ENCODE measurements at regions not wholly inside any gene's neighbourhood (a gene's known extent, or its start where the extent isn't known, plus 50 kb on each side); places are given as distances from the start of the nearest gene placed in this dataset.
"Not testable (repeated sequence)": the region's sequence is repeated elsewhere in the genome, so short reads cannot be mapped to it uniquely, and the experiment has no call there.

GRCh38 chr15:22358932-22359331 is 99.8 kb upstream of the GOLGA6L22 start:
- H3K4me3 ChIP-seq (ENCODE audit: low read length); H3K36me3 ChIP-seq (ENCODE audit: low read depth, low read length); DNase-seq; H3K4me1 ChIP-seq (ENCODE audit: insufficient read depth, low read length); H3F3A ChIP-seq (ENCODE audit: low read length, unreplicated experiment); POLR2A ChIA-PET (ENCODE audit: unreplicated experiment); H3K4me2 ChIP-seq (ENCODE audit: low read length); H2AFZ ChIP-seq (ENCODE audit: low read length); H3K27me3 ChIP-seq (ENCODE audit: low read length); H4K20me1 ChIP-seq (ENCODE audit: low read length); CTCF ChIA-PET; BruUV-seq (replicated peaks); H3K9me2 ChIP-seq (replicated peaks; ENCODE audit: low read length); ATAC-seq; H3K79me2 ChIP-seq (ENCODE audit: low read length); H3K27ac ChIP-seq (ENCODE audit: low read length); H3K9ac ChIP-seq (ENCODE audit: low read length); intact Hi-C loops (cut with micrococcal nuclease); H3K9me3 ChIP-seq (ENCODE audit: low read length): not testable (repeated sequence)

GRCh38 chr15:22359587-22359986 is 99.1 kb upstream of the GOLGA6L22 start:
- H3K27me3 ChIP-seq (ENCODE audit: low read length); H3K9ac ChIP-seq (ENCODE audit: low read length); POLR2A ChIA-PET (ENCODE audit: unreplicated experiment); H3F3A ChIP-seq (ENCODE audit: low read length, unreplicated experiment); DNase-seq; CTCF ChIA-PET; H3K9me2 ChIP-seq (replicated peaks; ENCODE audit: low read length); H3K36me3 ChIP-seq (ENCODE audit: low read depth, low read length); BruUV-seq (replicated peaks); H3K4me3 ChIP-seq (ENCODE audit: low read length); H3K4me2 ChIP-seq (ENCODE audit: low read length); intact Hi-C loops (cut with micrococcal nuclease); H3K9me3 ChIP-seq (ENCODE audit: low read length); H4K20me1 ChIP-seq (ENCODE audit: low read length); H2AFZ ChIP-seq (ENCODE audit: low read length); H3K79me2 ChIP-seq (ENCODE audit: low read length); H3K27ac ChIP-seq (ENCODE audit: low read length); H3K4me1 ChIP-seq (ENCODE audit: insufficient read depth, low read length): not testable (repeated sequence)
- ATAC-seq, result peak; percentile 90

GRCh38 chr15:22360696-22361095 is 98.0 kb upstream of the GOLGA6L22 start:
- H4K20me1 ChIP-seq (ENCODE audit: low read length); POLR2A ChIA-PET (ENCODE audit: unreplicated experiment); DNase-seq; H3K36me3 ChIP-seq (ENCODE audit: low read depth, low read length); BruUV-seq (replicated peaks); H3K9me2 ChIP-seq (replicated peaks; ENCODE audit: low read length); H3K4me2 ChIP-seq (ENCODE audit: low read length); ATAC-seq; H3K4me3 ChIP-seq (ENCODE audit: low read length); intact Hi-C loops (cut with micrococcal nuclease); H3K9ac ChIP-seq (ENCODE audit: low read length); CTCF ChIA-PET; H2AFZ ChIP-seq (ENCODE audit: low read length); H3K27ac ChIP-seq (ENCODE audit: low read length); H3K79me2 ChIP-seq (ENCODE audit: low read length); H3K27me3 ChIP-seq (ENCODE audit: low read length); H3K4me1 ChIP-seq (ENCODE audit: insufficient read depth, low read length); H3F3A ChIP-seq (ENCODE audit: low read length, unreplicated experiment); H3K9me3 ChIP-seq (ENCODE audit: low read length): not testable (repeated sequence)

DNA sequence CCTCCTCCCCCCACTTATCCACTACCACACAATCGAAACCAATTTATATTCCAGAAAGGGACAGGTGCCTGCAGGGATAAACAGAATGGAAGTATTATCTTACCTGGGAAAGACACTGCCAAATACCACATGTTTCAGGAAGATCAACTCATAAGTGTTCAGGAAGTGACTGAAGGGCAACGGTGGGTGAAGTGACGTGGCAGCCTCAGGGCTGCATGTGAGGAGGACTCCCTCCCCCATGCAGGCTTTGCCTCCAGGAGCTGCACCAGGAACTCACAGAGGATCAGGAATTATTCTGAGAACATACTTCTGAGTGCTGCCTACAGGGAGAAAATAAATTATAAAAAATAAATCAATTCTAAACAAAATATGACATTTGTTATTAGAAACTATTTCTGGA is 96.2 kb upstream of the GOLGA6L22 start:
- H2AFZ ChIP-seq (ENCODE audit: low read length); H3F3A ChIP-seq (ENCODE audit: low read length, unreplicated experiment); H3K9me3 ChIP-seq (ENCODE audit: low read length); H3K4me2 ChIP-seq (ENCODE audit: low read length); intact Hi-C loops (cut with micrococcal nuclease); DNase-seq; H4K20me1 ChIP-seq (ENCODE audit: low read length); H3K9ac ChIP-seq (ENCODE audit: low read length); H3K79me2 ChIP-seq (ENCODE audit: low read length); H3K27me3 ChIP-seq (ENCODE audit: low read length); H3K36me3 ChIP-seq (ENCODE audit: low read depth, low read length); CTCF ChIA-PET; H3K27ac ChIP-seq (ENCODE audit: low read length); BruUV-seq (replicated peaks); H3K9me2 ChIP-seq (replicated peaks; ENCODE audit: low read length); H3K4me3 ChIP-seq (ENCODE audit: low read length); POLR2A ChIA-PET (ENCODE audit: unreplicated experiment); H3K4me1 ChIP-seq (ENCODE audit: insufficient read depth, low read length): not testable (repeated sequence)
- peak; percentile 84 for ATAC-seq

DNA sequence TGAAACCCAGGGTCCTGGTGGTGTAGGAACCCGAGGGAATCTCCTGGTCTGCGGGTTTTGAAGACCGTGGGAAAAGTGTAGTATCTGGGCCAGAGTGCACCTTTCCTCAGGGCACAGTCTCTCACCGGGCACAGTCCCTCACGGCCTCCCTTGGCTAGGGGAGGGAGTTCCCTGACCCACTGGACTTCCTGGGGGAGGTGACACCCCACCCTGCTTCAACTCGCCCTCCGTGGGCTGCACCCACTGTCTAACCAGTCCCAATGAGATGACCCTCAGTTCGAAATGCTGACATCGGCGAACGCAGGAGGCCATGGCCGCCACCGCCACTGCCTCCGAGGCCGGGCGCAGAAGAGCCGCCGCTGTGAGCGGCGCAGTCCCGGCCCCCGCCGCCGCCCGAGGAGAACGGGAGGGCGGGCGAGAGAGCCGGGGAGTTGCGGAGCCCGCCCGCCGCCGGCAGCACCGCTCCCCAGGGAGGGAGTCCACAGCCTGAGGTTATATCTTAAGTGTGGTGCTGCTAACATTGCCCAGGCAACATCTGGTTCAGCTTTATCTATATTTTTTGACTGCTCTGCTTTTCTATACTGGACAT is 87.4 kb upstream of the GOLGA6L22 start:
- DNase-seq; H3K9me3 ChIP-seq (ENCODE audit: low read length); H3K36me3 ChIP-seq (ENCODE audit: low read depth, low read length); H4K20me1 ChIP-seq (ENCODE audit: low read length); H2AFZ ChIP-seq (ENCODE audit: low read length); H3K9ac ChIP-seq (ENCODE audit: low read length); H3K4me3 ChIP-seq (ENCODE audit: low read length); POLR2A ChIA-PET (ENCODE audit: unreplicated experiment); H3K79me2 ChIP-seq (ENCODE audit: low read length); H3K27me3 ChIP-seq (ENCODE audit: low read length); H3K4me1 ChIP-seq (ENCODE audit: insufficient read depth, low read length); H3F3A ChIP-seq (ENCODE audit: low read length, unreplicated experiment); CTCF ChIA-PET; intact Hi-C loops (cut with micrococcal nuclease); H3K27ac ChIP-seq (ENCODE audit: low read length); BruUV-seq (replicated peaks); H3K4me2 ChIP-seq (ENCODE audit: low read length); H3K9me2 ChIP-seq (replicated peaks; ENCODE audit: low read length); ATAC-seq: not testable (repeated sequence)

DNA sequence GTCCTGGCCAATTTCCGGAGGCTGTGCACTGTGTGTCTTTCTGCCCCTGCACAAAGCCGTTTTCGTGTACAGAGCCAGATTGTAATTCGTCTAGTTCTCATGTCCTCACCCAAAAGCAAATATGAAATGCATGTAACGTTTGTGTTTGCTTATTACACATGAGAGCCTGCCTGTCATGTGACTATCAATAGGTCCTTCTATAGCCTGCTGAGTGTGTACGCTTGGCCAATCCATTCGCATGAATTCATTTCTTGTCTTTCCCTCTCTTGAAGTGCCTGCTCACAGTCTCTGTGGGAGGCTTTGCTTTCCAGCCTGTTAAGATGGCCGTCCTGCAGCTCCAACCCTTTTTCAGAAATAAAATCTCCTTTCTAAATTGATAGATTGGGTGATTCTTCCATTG is 84.2 kb upstream of the GOLGA6L22 start:
- H3K4me1 ChIP-seq (ENCODE audit: insufficient read depth, low read length); intact Hi-C loops (cut with micrococcal nuclease); H3K27me3 ChIP-seq (ENCODE audit: low read length); DNase-seq; H3K79me2 ChIP-seq (ENCODE audit: low read length); H3K36me3 ChIP-seq (ENCODE audit: low read depth, low read length); H3K9me2 ChIP-seq (replicated peaks; ENCODE audit: low read length); H4K20me1 ChIP-seq (ENCODE audit: low read length); CTCF ChIA-PET; H3K4me2 ChIP-seq (ENCODE audit: low read length); H2AFZ ChIP-seq (ENCODE audit: low read length); H3K4me3 ChIP-seq (ENCODE audit: low read length); H3K9ac ChIP-seq (ENCODE audit: low read length); BruUV-seq (replicated peaks); H3K9me3 ChIP-seq (ENCODE audit: low read length); H3F3A ChIP-seq (ENCODE audit: low read length, unreplicated experiment); POLR2A ChIA-PET (ENCODE audit: unreplicated experiment); H3K27ac ChIP-seq (ENCODE audit: low read length): not testable (repeated sequence)
- peak; percentile 30 for ATAC-seq

- CTCF ChIA-PET; H3K36me3 ChIP-seq (ENCODE audit: low read depth, low read length); H3K79me2 ChIP-seq (ENCODE audit: low read length); H3K4me2 ChIP-seq (ENCODE audit: low read length); H2AFZ ChIP-seq (ENCODE audit: low read length); H3K4me1 ChIP-seq (ENCODE audit: insufficient read depth, low read length); H3F3A ChIP-seq (ENCODE audit: low read length, unreplicated experiment); H3K9me2 ChIP-seq (replicated peaks; ENCODE audit: low read length); ATAC-seq; POLR2A ChIA-PET (ENCODE audit: unreplicated experiment); H3K4me3 ChIP-seq (ENCODE audit: low read length); H3K9ac ChIP-seq (ENCODE audit: low read length); H3K27me3 ChIP-seq (ENCODE audit: low read length); H3K9me3 ChIP-seq (ENCODE audit: low read length); intact Hi-C loops (cut with micrococcal nuclease); H3K27ac ChIP-seq (ENCODE audit: low read length); BruUV-seq (replicated peaks); H4K20me1 ChIP-seq (ENCODE audit: low read length): not testable (repeated sequence)
- peak; percentile 0 for DNase-seq
These were observed 82.9 kb upstream of the GOLGA6L22 start for GRCh38 chr15:22375829-22376228.

All from PC-3 (cell line).